Gastrocnemius medialis (tissue), 4 donors: ENCODE measurements at regions not wholly inside any gene's neighbourhood (a gene's known extent, or its start where the extent isn't known, plus 50 kb on each side); places are given as distances from the start of the nearest gene placed in this dataset.

Experiments
- ATAC-seq, 2 donors: fragments of 150-250 bp; one replicate each; pipeline ENCODE4 v1.9.1; 2016
- DNase-seq, 2 donors: peaks; one replicate each; pipeline ENCODE4 v3.0.0-alpha.2; 2019
- H3K27ac ChIP-seq, 4 donors: fragments of 200-600 bp; sonication (generic); 1 replicate in 1 of 4; 2 replicates in 3 of 4; pipeline ENCODE4 v1.5.1; 2016 to 2018; ENCODE audit warnings: mild to moderate bottlenecking in 2 of 4, moderate library complexity in 1 of 4
- H3K27me3 ChIP-seq, 3 donors: fragments of 200-600 bp; sonication (generic) in 2 of 3; 1 replicate in 1 of 3; 2 replicates in 2 of 3; pipeline versions ENCODE4 v1.5.1 to v1.6.0; 2016 to 2019; ENCODE audit warnings: mild to moderate bottlenecking in 1 of 3, moderate library complexity in 1 of 3
- H3K36me3 ChIP-seq, 2 donors: fragments of 200-600 bp; sonication (generic) in 1 of 2; one replicate each; pipeline ENCODE4 v1.5.1; 2017 to 2018
- H3K4me1 ChIP-seq, 2 donors: fragments of 200-600 bp; sonication (generic) in 1 of 2; one replicate each; pipeline ENCODE4 v1.5.1; 2016 to 2017; ENCODE audit warnings: mild to moderate bottlenecking in 2 of 2
- H3K4me3 ChIP-seq, 4 donors: fragments of 200-600 bp; sonication (generic) in 3 of 4; 1 replicate in 1 of 4; 2 replicates in 3 of 4; pipeline ENCODE4 v1.5.1; 2016 to 2019; ENCODE audit warnings: mild to moderate bottlenecking in 2 of 4
- H3K9me3 ChIP-seq, 3 donors: fragments of 200-600 bp; sonication (generic) in 2 of 3; 1 replicate in 1 of 3; 2 replicates in 2 of 3; pipeline ENCODE4 v1.5.1; 2016 to 2019
- CTCF ChIP-seq, 5 experiments: fragments of 450-650 bp in 3 of 5; fragments of 200-600 bp in 2 of 5; sonication (generic) in 2 of 5; IDR thresholded peaks in 4 of 5; conservative IDR thresholded peaks in 1 of 5; 1 replicate in 4 of 5; 2 replicates in 1 of 5; pipeline ENCODE4 v1.5.1; 2016 to 2019; ENCODE audit warnings: antibody characterized with exemption in 5 of 5, mild to moderate bottlenecking in 3 of 5, moderate library complexity in 3 of 5
- POLR2A ChIP-seq, 2 donors: fragments of 450-650 bp; IDR thresholded peaks; one replicate each; pipeline ENCODE4 v1.6.1; 2017; ENCODE audit warnings: antibody characterized with exemption in 2 of 2, mild to moderate bottlenecking in 2 of 2, moderate library complexity in 2 of 2
- in situ Hi-C, 4 donors: fragments of 200-750 bp; cut with MboI; loops; one replicate each; pipeline versions ENCODE4 v1.15.0 to v1.8.0; 2017; ENCODE audit warnings: low sequenced_read_pairs in 4 of 4
- intact Hi-C: fragments of 100-400 bp; cut with DNase I; formaldehyde crosslinking; loops from one replicate; pipeline ENCODE4 v1.15.1; 2023; ENCODE audit warnings: low total_unique reads

- Histone ChIP-seq H3K9me3 (no peaks in the 10 kb centered on the region), H3K36me3 (no peaks in the 10 kb centered on the region), H3K4me1 (no peaks in the 10 kb centered on the region), H3K27ac (no peak overlapping the region), H3K27me3 (no peaks in the 10 kb centered on the region), H3K4me3 (no peak overlapping the region)
- intact Hi-C loops (no loop called here), in situ Hi-C loops (no loop called here)
- no peak for DNase-seq
- TF ChIP-seq CTCF (IDR thresholded peaks at IDR 0.05 in 4 of 5, conservative IDR thresholded peaks at IDR 0.05 in 1 of 5), result no peak
- no peak for TF ChIP-seq POLR2A (IDR thresholded peaks at IDR 0.05)
- no peak for ATAC-seq
Observed at GRCh38 chr2:122148128-122148767, 392.8 kb downstream of the TSN start.

- Histone ChIP-seq H3K36me3 (no peaks in the 10 kb centered on the region), H3K27me3 (no peaks in the 10 kb centered on the region), H3K4me1 (no peaks in the 10 kb centered on the region), H3K27ac (no peak overlapping the region), H3K9me3 (no peaks in the 10 kb centered on the region), H3K4me3 (no peak overlapping the region)
- in situ Hi-C loops, result no loop called here
- DNase-seq (no peak), ATAC-seq (no peak)
- intact Hi-C loops, result no loop called here
- TF ChIP-seq CTCF (IDR thresholded peaks at IDR 0.05 in 4 of 5, conservative IDR thresholded peaks at IDR 0.05 in 1 of 5), result no peak
- no peak for TF ChIP-seq POLR2A (IDR thresholded peaks at IDR 0.05)
Observed at GRCh38 chr2:122150524-122151280, 395.3 kb downstream of the TSN start.

GRCh38 chr2:122152571-122152970, 397.1 kb downstream of the TSN start:
- Histone ChIP-seq H3K27me3 (no peaks in the 10 kb centered on the region), H3K36me3 (no peaks in the 10 kb centered on the region), H3K4me3 (no peak overlapping the region), H3K9me3 (no peaks in the 10 kb centered on the region), H3K4me1 (no peaks in the 10 kb centered on the region), H3K27ac (no peak overlapping the region)
- TF ChIP-seq CTCF (IDR thresholded peaks at IDR 0.05 in 4 of 5, conservative IDR thresholded peaks at IDR 0.05 in 1 of 5), result no peak
- TF ChIP-seq POLR2A (IDR thresholded peaks at IDR 0.05), result no peak
- in situ Hi-C loops, result no loop called here
- DNase-seq (no peak), ATAC-seq (no peak)
- intact Hi-C loops, result no loop called here

- ATAC-seq (no peak), DNase-seq (no peak)
- in situ Hi-C loops, result no loop called here
- no peaks in the 10 kb centered on the region for H3K27me3 ChIP-seq
- TF ChIP-seq POLR2A (IDR thresholded peaks at IDR 0.05), result no peak
- no peak for TF ChIP-seq CTCF (IDR thresholded peaks at IDR 0.05 in 4 of 5, conservative IDR thresholded peaks at IDR 0.05 in 1 of 5)
- H3K27ac ChIP-seq, result no peak overlapping the region
- intact Hi-C loops, result no loop called here
- H3K4me3 ChIP-seq, result no peak overlapping the region
- no peaks in the 10 kb centered on the region for H3K9me3 ChIP-seq
- no peaks in the 10 kb centered on the region for H3K36me3 ChIP-seq
- H3K4me1 ChIP-seq, result no peaks in the 10 kb centered on the region
Observed at GRCh38 chr2:122156176-122156890, 400.9 kb downstream of the TSN start.
